ENCODE measurements at regions not wholly inside any gene's neighbourhood (a gene's known extent, or its start where the extent isn't known, plus 50 kb on each side); places are given as distances from the start of the nearest gene placed in this dataset.

DNA sequence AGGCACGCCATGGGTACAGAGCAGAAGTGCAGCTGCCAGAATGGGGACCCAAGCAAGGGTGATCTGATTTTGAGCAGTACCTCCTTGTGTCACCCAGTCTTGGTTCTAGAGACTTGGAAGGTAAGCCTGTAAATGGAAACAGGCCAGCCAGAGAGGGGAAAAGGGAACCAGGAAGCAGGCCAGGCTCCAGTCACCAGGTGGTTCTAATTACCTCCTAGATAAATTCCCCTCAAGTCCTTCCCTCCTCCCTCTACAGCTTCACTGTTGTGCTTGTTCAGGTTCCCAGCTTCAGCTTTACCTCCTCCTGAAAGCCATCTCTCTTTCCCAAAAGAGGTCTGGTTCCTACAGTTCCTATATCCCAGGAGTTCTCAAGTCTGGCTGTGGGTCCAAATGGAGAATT lies 58.8 kb upstream of the SLC7A14 start (continued):
- TF ChIP-seq, protein P1, sequence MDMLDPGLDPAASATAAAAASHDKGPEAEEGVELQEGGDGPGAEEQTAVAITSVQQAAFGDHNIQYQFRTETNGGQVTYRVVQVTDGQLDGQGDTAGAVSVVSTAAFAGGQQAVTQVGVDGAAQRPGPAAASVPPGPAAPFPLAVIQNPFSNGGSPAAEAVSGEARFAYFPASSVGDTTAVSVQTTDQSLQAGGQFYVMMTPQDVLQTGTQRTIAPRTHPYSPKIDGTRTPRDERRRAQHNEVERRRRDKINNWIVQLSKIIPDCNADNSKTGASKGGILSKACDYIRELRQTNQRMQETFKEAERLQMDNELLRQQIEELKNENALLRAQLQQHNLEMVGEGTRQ (IDR thresholded peaks at IDR 0.05; ENCODE audit: low read length) = no peak
- no peak for TF ChIP-seq TAF1 (IDR thresholded peaks at IDR 0.05; ENCODE audit: low read depth, low read length)
- TF ChIP-seq ASH2L (IDR thresholded peaks at IDR 0.05; ENCODE audit: low read length) = no peak
- no peak for TF ChIP-seq BCL11A (IDR thresholded peaks at IDR 0.05; ENCODE audit: low read depth in 2 of 2, low read length in 2 of 2)
